PFSK-1 (cell line): ENCODE measurements at regions not wholly inside any gene's neighbourhood (a gene's known extent, or its start where the extent isn't known, plus 50 kb on each side); places are given as distances from the start of the nearest gene placed in this dataset.

Experiments used
- SIN3A ChIP-seq: IDR thresholded peaks from 2 replicates; pipeline ENCODE4 v1.6.1; 2012; ENCODE audit warnings: mild to moderate bottlenecking, low read length, moderate library complexity, borderline replicate concordance; ENCODE audit not compliant: insufficient read depth
- TAF1 ChIP-seq: IDR thresholded peaks from 2 replicates; pipeline ENCODE4 v1.6.1; 2012; ENCODE audit warnings: low read length, control low read depth, borderline replicate concordance; ENCODE audit not compliant: insufficient read depth

GRCh38 chr16:86365513-86366273 is 144.6 kb upstream of the FOXF1 start:
- TF ChIP-seq SIN3A: no peak
- no peak for TF ChIP-seq TAF1
